Ascending aorta (tissue), 2 donors: ENCODE measurements at regions not wholly inside any gene's neighbourhood (a gene's known extent, or its start where the extent isn't known, plus 50 kb on each side); places are given as distances from the start of the nearest gene placed in this dataset.

Experiments used
- DNase-seq, 2 donors: peaks; one replicate each; pipeline ENCODE4 v3.0.0-alpha.2; 2019; ENCODE audit warnings: low spot score in 2 of 2
- H3K27ac ChIP-seq, 2 donors: fragments of 200-600 bp; sonication (generic); one replicate each; pipeline ENCODE4 v1.5.1; 2016 to 2017; ENCODE audit warnings: mild to moderate bottlenecking in 1 of 2
- H3K27me3 ChIP-seq: fragments of 200-600 bp; sonication (generic); one replicate; pipeline ENCODE4 v1.5.1; 2017
- H3K36me3 ChIP-seq, 2 donors: fragments of 200-600 bp; sonication (generic); one replicate each; pipeline ENCODE4 v1.5.1; 2016
- H3K4me1 ChIP-seq, 2 donors: fragments of 200-600 bp; sonication (generic); one replicate each; pipeline ENCODE4 v1.5.1; 2016 to 2017; ENCODE audit warnings: mild to moderate bottlenecking in 1 of 2
- H3K4me3 ChIP-seq, 2 donors: fragments of 200-600 bp; sonication (generic); one replicate each; pipeline ENCODE4 v1.5.1; 2016 to 2017; ENCODE audit warnings: mild to moderate bottlenecking in 1 of 2
- H3K9me3 ChIP-seq, 2 donors: fragments of 200-600 bp; sonication (generic); one replicate each; pipeline ENCODE4 v1.5.1; 2016
- intact Hi-C: fragments of 100-400 bp; cut with DNase I; formaldehyde crosslinking; loops from one replicate; pipeline ENCODE4 v1.15.1; 2023
- TF ChIP-seq, protein P1 (sequence below), 3 experiments: fragments of 200-600 bp in 2 of 3; fragments of 450-650 bp in 1 of 3; sonication (generic) in 2 of 3; IDR thresholded peaks; one replicate each; pipeline ENCODE4 v1.5.1; 2016 to 2019; ENCODE audit warnings: antibody characterized with exemption in 3 of 3, mild to moderate bottlenecking in 1 of 3, moderate library complexity in 1 of 3

- TF ChIP-seq, protein P1, sequence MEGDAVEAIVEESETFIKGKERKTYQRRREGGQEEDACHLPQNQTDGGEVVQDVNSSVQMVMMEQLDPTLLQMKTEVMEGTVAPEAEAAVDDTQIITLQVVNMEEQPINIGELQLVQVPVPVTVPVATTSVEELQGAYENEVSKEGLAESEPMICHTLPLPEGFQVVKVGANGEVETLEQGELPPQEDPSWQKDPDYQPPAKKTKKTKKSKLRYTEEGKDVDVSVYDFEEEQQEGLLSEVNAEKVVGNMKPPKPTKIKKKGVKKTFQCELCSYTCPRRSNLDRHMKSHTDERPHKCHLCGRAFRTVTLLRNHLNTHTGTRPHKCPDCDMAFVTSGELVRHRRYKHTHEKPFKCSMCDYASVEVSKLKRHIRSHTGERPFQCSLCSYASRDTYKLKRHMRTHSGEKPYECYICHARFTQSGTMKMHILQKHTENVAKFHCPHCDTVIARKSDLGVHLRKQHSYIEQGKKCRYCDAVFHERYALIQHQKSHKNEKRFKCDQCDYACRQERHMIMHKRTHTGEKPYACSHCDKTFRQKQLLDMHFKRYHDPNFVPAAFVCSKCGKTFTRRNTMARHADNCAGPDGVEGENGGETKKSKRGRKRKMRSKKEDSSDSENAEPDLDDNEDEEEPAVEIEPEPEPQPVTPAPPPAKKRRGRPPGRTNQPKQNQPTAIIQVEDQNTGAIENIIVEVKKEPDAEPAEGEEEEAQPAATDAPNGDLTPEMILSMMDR (IDR thresholded peaks at IDR 0.05): no peak
- Histone ChIP-seq H3K9me3 (no peaks in the 10 kb centered on the region), H3K36me3 (no peaks in the 10 kb centered on the region), H3K27ac (no peak overlapping the region), H3K27me3 (no peaks in the 10 kb centered on the region), H3K4me1 (no peaks in the 10 kb centered on the region), H3K4me3 (no peak overlapping the region)
- DNase-seq: no peak
- intact Hi-C loops: no loop called here
These were observed 359.5 kb upstream of the ACVR2A start for GRCh38 chr2:147485210-147485851.

- Histone ChIP-seq H3K36me3 (no peaks in the 10 kb centered on the region), H3K27ac (no peak overlapping the region)
These were observed 360.9 kb upstream of the ACVR2A start for GRCh38 chr2:147483911-147484310.

DNA sequence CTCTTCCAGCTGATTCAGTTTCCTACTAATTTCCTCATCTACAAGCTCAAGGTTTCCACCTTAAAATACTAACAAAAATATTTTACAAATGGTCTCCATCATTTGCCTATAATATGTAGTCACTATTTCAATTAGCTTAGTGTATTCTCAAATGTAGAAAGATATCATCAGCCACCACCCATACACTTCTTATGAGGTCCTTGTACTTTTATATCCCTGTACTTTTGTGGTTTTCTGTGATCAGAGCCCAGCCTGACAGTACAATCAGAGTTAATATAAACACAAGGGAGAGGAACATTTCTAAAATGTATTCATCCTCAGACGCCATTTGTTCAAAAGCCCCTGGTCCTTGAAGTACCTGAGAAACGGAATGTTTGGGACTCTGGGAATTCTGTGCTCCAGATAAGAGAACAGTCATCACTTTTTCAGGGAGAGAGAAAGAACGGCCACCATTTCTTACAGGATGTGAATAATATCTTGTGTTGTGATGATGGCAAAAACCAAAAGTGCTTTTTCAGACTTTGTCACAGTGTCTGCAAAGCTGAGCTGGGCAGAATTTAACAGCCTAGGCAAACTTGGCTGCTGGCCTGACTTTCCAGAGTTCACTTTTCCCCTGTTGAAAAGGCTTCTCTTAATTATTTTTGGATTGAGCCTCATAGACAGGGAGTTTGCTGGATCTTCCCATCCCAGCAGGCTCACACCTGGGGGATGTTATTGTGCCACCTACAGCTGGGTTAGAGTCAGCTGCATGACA lies 361.7 kb upstream of the ACVR2A start:
- Histone ChIP-seq H3K27ac (no peak overlapping the region), H3K9me3 (no peaks in the 10 kb centered on the region), H3K4me3 (no peak overlapping the region), H3K27me3 (no peaks in the 10 kb centered on the region), H3K36me3 (no peaks in the 10 kb centered on the region), H3K4me1 (no peaks in the 10 kb centered on the region)
- TF ChIP-seq, protein P1 (IDR thresholded peaks at IDR 0.05): no peak
- intact Hi-C loops: no loop called here
- no peak for DNase-seq

More at GRCh38 chr2:147483911-147484310, 360.9 kb upstream of the ACVR2A start:
- TF ChIP-seq, protein P1 (IDR thresholded peaks at IDR 0.05): no peak
- no peaks in the 10 kb centered on the region for H3K4me1 ChIP-seq
- no peak for DNase-seq
- H3K27me3 ChIP-seq: no peaks in the 10 kb centered on the region
- no peaks in the 10 kb centered on the region for H3K9me3 ChIP-seq
- H3K4me3 ChIP-seq: no peak overlapping the region
- intact Hi-C loops: no loop called here

DNA sequence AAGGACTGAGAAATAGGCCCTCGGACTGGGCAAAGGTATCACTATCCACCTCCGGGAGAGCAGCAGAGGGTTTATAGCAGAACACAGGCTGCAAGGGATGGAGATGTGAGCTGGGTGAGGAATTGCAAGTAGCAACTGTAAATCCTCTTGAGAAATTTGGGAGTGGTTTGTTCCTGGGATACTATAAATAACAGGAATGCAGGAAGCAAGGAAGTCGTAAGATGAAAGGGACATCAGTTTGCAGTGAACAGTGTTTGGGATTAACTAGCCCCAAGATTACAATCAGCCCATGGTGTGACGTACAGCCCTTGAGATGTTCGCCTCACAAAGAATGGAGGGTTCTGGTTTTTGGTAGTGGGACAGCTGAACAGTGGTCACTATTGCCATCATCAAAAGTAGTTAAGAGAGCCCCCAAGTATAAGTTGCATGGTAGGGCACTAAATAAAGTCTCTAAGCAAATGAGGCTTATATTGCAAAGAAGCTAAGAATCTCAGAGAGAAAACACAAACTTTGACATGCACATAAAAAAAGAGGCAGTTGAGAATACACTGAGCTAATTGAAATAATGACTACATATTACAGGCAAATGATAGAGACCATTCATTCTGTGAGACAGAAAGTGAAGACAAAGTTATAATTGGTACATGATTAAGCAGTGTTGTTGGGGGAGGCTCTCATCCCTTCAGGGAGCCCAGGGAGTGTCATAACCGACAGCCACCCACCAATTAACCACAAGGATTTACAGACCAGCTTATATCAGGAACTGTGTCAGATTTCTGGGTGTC lies 362.5 kb upstream of the ACVR2A start:
- Histone ChIP-seq H3K27me3 (no peaks in the 10 kb centered on the region), H3K9me3 (no peaks in the 10 kb centered on the region), H3K4me1 (no peaks in the 10 kb centered on the region), H3K4me3 (no peak overlapping the region), H3K36me3 (no peaks in the 10 kb centered on the region), H3K27ac (no peak overlapping the region)
- TF ChIP-seq, protein P1 (IDR thresholded peaks at IDR 0.05): no peak
- no peak for DNase-seq
- intact Hi-C loops: no loop called here

DNA sequence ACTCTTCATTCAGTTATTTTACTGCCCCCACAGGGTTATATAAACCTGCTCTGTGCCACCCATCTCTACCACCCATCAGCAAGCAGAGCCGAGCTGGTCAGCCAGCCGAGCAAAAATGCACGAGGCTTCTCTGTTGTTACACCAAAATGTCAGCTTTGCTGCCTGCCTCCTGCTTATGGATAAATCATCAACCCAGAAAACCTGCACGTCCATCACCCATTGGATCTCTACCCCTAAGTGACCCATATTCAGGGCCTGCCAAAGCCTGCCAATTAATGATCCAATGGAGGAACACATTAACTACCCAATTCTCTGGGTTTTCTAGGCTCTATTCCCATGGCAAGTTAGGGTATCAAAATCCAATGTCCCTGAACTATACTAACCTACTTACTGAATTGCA lies 365.5 kb upstream of the ACVR2A start:
- H3K4me1 ChIP-seq: no peaks in the 10 kb centered on the region
- H3K4me3 ChIP-seq: no peak overlapping the region
- no peaks in the 10 kb centered on the region for H3K9me3 ChIP-seq
- H3K27me3 ChIP-seq: no peaks in the 10 kb centered on the region
- intact Hi-C loops: no loop called here
- DNase-seq: no peak
- no peak overlapping the region for H3K27ac ChIP-seq
- TF ChIP-seq, protein P1 (IDR thresholded peaks at IDR 0.05): no peak
- H3K36me3 ChIP-seq: no peaks in the 10 kb centered on the region
